Endothelial cell of umbilical vein (primary cell): ENCODE measurements at regions not wholly inside any gene's neighbourhood (a gene's known extent, or its start where the extent isn't known, plus 50 kb on each side); places are given as distances from the start of the nearest gene placed in this dataset.
A peak's percentile ranks its signal among the peaks of the same experiment; 100 is the strongest.

Experiments
- BruUV-seq: library from RNA; stranded (reverse); fragments of 400-500 nt; replicated peaks from 2 replicates; lab custom pipeline; 2021; lab: Mats Ljungman, UMichigan
- CTCF ChIA-PET: fragments of 300-600, 350-600 bp; sonication (Branson Sonifier 250); formaldehyde crosslinking; loops from one replicate; lab custom pipeline; 2021; ENCODE audit warnings: antibody characterized with exemption, inconsistent platforms; lab: Charles Lee
- POLR2A ChIA-PET: fragments of 300-600, 350-600 bp; sonication (Branson Sonifier 250); formaldehyde crosslinking; loops from one replicate; lab custom pipeline; 2021; ENCODE audit warnings: antibody characterized with exemption, inconsistent platforms; lab: Charles Lee
- DNase-seq: peaks from one replicate; pipeline ENCODE4 v3.0.0-alpha.2; 2011; ENCODE audit warnings: low read depth, low spot score
- FAIRE-seq: peaks from 2 replicates; lab custom pipeline; 2011; peaks lifted over from hg19 to GRCh38; lab: Jason Lieb, UNC
- H2AFZ ChIP-seq: 2 replicates; pipeline ENCODE4 v1.6.0; 2012; ENCODE audit warnings: low read depth, low read length, control low read depth, inconsistent platforms
- H3K27ac ChIP-seq: 2 replicates; pipeline ENCODE4 v1.5.1; 2011; ENCODE audit warnings: low read depth, mild to moderate bottlenecking, control low read depth, low read length, moderate library complexity; ENCODE audit not compliant: insufficient read depth
- H3K27me3 ChIP-seq, 2 experiments: 2 replicates each; pipeline versions ENCODE4 v1.6.0 to v1.6.1; 2011; ENCODE audit warnings: low read length in 2 of 2, mixed read lengths in 1 of 2; ENCODE audit not compliant: control insufficient read depth in 2 of 2, insufficient read depth in 2 of 2
- H3K36me3 ChIP-seq, 2 experiments: 2 replicates in 1 of 2; 3 replicates in 1 of 2; pipeline ENCODE4 v1.5.1; 2011; ENCODE audit warnings: low read length in 2 of 2, mild to moderate bottlenecking in 1 of 2, moderate library complexity in 1 of 2; ENCODE audit not compliant: control insufficient read depth in 2 of 2, insufficient read depth in 2 of 2; ENCODE audit errors: extremely low read depth in 1 of 2
- H3K4me1 ChIP-seq: 3 replicates; pipeline ENCODE4 v1.5.1; 2011; ENCODE audit warnings: mild to moderate bottlenecking, low read length; ENCODE audit not compliant: control insufficient read depth, insufficient read depth; ENCODE audit errors: extremely low read depth
- H3K4me2 ChIP-seq: 2 replicates; pipeline ENCODE4 v1.6.1; 2011; ENCODE audit warnings: low read length, control low read depth, mixed read lengths; ENCODE audit not compliant: insufficient read depth
- H3K4me3 ChIP-seq, 3 experiments: fragments of 200-600 bp in 1 of 3; sonication (generic), shearing (Covaris generic) in 1 of 3; replicated peaks in 1 of 3; 2 replicates each; pipeline ENCODE4 v1.5.1; 2011 to 2016; ENCODE audit warnings: control low read depth in 3 of 3, low read length in 3 of 3, mild to moderate bottlenecking in 2 of 3, inconsistent platforms in 1 of 3, low read depth in 1 of 3, moderate library complexity in 1 of 3; ENCODE audit not compliant: insufficient read depth in 1 of 3
- H3K79me2 ChIP-seq: 2 replicates; pipeline ENCODE4 v1.6.0; 2012; ENCODE audit warnings: low read length, inconsistent platforms; ENCODE audit not compliant: control insufficient read depth, insufficient read depth
- H3K9ac ChIP-seq: replicated peaks from 2 replicates; pipeline ENCODE3; 2011; ENCODE audit warnings: low read length, control low read depth; ENCODE audit not compliant: insufficient read depth; ENCODE audit errors: extremely low read depth
- H3K9me1 ChIP-seq: replicated peaks from 3 replicates; pipeline ENCODE4 v1.6.0; 2011; ENCODE audit warnings: mild to moderate bottlenecking, low read length; ENCODE audit not compliant: control insufficient read depth, insufficient read depth; ENCODE audit errors: extremely low read depth
- H3K9me3 ChIP-seq: replicated peaks from 2 replicates; pipeline ENCODE4 v1.5.1; 2012; ENCODE audit warnings: low read length, inconsistent platforms; ENCODE audit not compliant: control insufficient read depth, insufficient read depth
- H4K20me1 ChIP-seq: replicated peaks from 2 replicates; pipeline ENCODE3; 2011; ENCODE audit warnings: mild to moderate bottlenecking, low read length; ENCODE audit not compliant: control insufficient read depth, insufficient read depth; ENCODE audit errors: extremely low read depth
- CTCF ChIP-seq, 2 donors: IDR thresholded peaks; 1 replicate in 1 of 2; 2 replicates in 1 of 2; pipeline ENCODE4 v1.5.1; 2011; ENCODE audit warnings: low read length in 2 of 2, mild to moderate bottlenecking in 2 of 2, moderate library complexity in 2 of 2, control low read depth in 1 of 2, inconsistent platforms in 1 of 2, low read depth in 1 of 2; ENCODE audit not compliant: insufficient read depth in 1 of 2; ENCODE audit errors: extremely low read depth in 1 of 2
- EZH2 ChIP-seq: IDR thresholded peaks from 2 replicates; pipeline ENCODE4 v1.6.1; 2012; ENCODE audit warnings: borderline replicate concordance, low read depth, mild to moderate bottlenecking, moderate library complexity, low read length, inconsistent platforms; ENCODE audit not compliant: severe bottlenecking
- FOS ChIP-seq: IDR thresholded peaks from 2 replicates; pipeline ENCODE4 v1.6.1; 2011; ENCODE audit warnings: mild to moderate bottlenecking, low read length, moderate library complexity, borderline replicate concordance; ENCODE audit not compliant: insufficient read depth
- GATA2 ChIP-seq: IDR thresholded peaks from 2 replicates; pipeline ENCODE4 v1.7.0; 2011; ENCODE audit warnings: low read depth, mild to moderate bottlenecking, moderate library complexity, mixed read lengths, low read length; ENCODE audit not compliant: insufficient read length, insufficient read depth
- JUN ChIP-seq: IDR thresholded peaks from 2 replicates; pipeline ENCODE4 v1.6.1; 2011; ENCODE audit warnings: borderline replicate concordance, low read depth; ENCODE audit not compliant: insufficient read length, insufficient read depth
- MAX ChIP-seq: IDR thresholded peaks from 2 replicates; pipeline ENCODE4 v1.6.1; 2011; ENCODE audit not compliant: insufficient read depth, insufficient read length
- MYC ChIP-seq: IDR thresholded peaks from one replicate; pipeline ENCODE4 v1.6.1; 2011; ENCODE audit warnings: mild to moderate bottlenecking, low read depth, low read length
- POLR2A ChIP-seq: IDR thresholded peaks from 2 replicates; pipeline ENCODE4 v1.6.1; 2012; ENCODE audit warnings: low read depth, mild to moderate bottlenecking, control low read depth, low read length
- POLR2AphosphoS5 ChIP-seq: IDR thresholded peaks from 2 replicates; pipeline ENCODE4 v1.6.1; 2012; ENCODE audit warnings: low read depth, mild to moderate bottlenecking, control low read depth, low read length, moderate library complexity; ENCODE audit not compliant: insufficient read depth
- dilution Hi-C: fragments of 300-500 bp; cut with MboI; formaldehyde crosslinking; loops from one replicate; pipeline ENCODE4 v1.15.0; 2019; ENCODE audit warnings: low sequenced_read_pairs; ENCODE audit not compliant: extremely low pct_ligation_motif_present
- intact Hi-C: fragments of 100-400 bp; cut with micrococcal nuclease; formaldehyde crosslinking; loops from one replicate; pipeline ENCODE4 v1.10.0; 2022

DNA sequence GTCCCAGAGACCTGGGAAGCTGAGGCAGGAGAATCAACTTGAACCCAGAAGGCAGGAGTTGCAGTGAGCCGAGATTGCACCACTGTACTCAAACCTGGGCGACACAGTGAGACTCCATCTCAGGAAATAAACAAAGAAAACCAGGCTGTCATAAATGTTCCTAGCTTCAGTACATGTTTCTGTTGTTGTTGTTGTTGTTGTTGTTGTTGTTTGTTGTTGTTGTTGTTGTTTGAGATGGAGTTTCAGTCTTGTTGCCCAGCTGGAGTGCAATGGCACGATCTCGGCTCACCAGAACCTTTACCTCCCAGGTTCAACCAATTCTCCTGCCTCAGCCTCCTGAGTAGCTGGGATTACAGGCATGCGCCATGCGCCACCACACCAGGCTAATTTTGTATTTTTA, 452.5 kb downstream of the HS3ST3B1 start:
- ChIA-PET CTCF (no interaction called here), POLR2A (no interaction called here)
- no peaks in the 10 kb centered on the region for H4K20me1 ChIP-seq
- H3K79me2 ChIP-seq = no peaks in the 10 kb centered on the region
- H3K27me3 ChIP-seq = no peaks in the 10 kb centered on the region
- peak; percentile 15 for FAIRE-seq
- H3K36me3 ChIP-seq = no peaks in the 10 kb centered on the region
- no peak overlapping the region for H3K4me3 ChIP-seq
- H3K27ac ChIP-seq = no peak overlapping the region
- TF ChIP-seq JUN (no peak), EZH2 (no peak), GATA2 (no peak), POLR2AphosphoS5 (no peak), MAX (no peak), CTCF (IDR thresholded peaks at IDR 0.05; ENCODE audit: extremely low read depth in 1 of 2, insufficient read depth in 1 of 2, low read depth in 1 of 2, low read length in 2 of 2) (no peak), MYC (no peak), FOS (no peak), POLR2A (no peak)
- no peak for DNase-seq
- H3K4me2 ChIP-seq = no peak overlapping the region
- H3K9me1 ChIP-seq = no peaks in the 10 kb centered on the region
- intact Hi-C loops (no loop called here), dilution Hi-C loops (no loop called here)
- no TSS peak for BruUV-seq
- H3K9me3 ChIP-seq = peaks cover 6% of the 10 kb centered on the region
- no peak overlapping the region for H3K9ac ChIP-seq
- no peak overlapping the region for H2AFZ ChIP-seq
- no peaks in the 10 kb centered on the region for H3K4me1 ChIP-seq
